Activated CD4-positive, alpha-beta T cell treated with anti-CD3 and anti-CD28 coated beads, Interleukin-2, Interleukin-4, amounts not matched to agents 100 ng/mL and 50 ng/mL, durations not matched to agents 16 hours and 8 hours (primary cell): ENCODE measurements at regions not wholly inside any gene's neighbourhood (a gene's known extent, or its start where the extent isn't known, plus 50 kb on each side); places are given as distances from the start of the nearest gene placed in this dataset.
"Not testable (repeated sequence)": the region's sequence is repeated elsewhere in the genome, so short reads cannot be mapped to it uniquely, and the experiment has no call there.

ENCODE experiments used
- DNase-seq: peaks from one replicate; pipeline ENCODE4 v3.0.0-alpha.2; 2020; ENCODE audit warnings: low spot score

GRCh38 chr4:126976850-126977632 is 655.7 kb upstream of the INTU start:
- DNase-seq, result no peak

GRCh38 chr4:126986005-126986404 is 646.8 kb upstream of the INTU start:
- no peak for DNase-seq

DNA sequence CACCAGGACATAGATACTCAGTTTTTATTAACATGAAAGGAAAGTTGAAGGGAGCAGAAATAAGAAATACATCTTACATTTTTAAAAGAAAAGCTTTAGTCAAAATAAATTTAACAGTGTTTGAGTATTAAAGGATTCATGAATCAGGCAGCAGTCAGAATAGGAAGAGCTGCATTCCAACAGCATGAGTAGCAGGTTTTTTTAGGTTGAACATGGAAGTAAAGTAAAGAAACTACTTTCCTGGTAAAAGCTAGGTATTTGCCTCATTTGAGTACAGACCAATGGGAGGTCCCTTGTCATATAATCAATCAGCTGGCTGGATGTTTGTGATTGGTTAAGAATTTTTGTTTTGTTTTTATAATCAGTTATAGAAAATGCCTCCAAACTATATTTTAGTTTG is 645.9 kb upstream of the INTU start:
- DNase-seq, result no peak

DNA sequence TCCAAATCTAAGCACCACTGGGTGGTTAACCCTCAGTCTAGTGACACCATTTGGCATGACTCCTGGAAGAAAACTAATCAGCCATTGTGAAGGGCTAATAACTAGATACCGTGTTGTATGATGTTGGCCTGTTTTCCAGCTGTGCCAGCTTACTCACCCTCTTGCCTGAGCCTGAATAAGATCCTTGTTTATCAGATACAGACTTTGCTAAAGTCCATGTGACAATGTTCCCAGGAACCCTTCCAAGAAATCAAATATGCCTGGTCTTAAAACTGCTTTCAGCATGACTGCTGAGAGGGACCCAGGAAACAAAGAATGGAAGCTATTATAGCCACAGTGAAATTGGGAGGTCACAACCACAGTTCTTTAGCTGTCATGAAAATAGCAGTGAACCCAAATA is 640.8 kb upstream of the INTU start:
- DNase-seq, result no peak

- DNase-seq, result no peak
These were observed 639.8 kb upstream of the INTU start for GRCh38 chr4:126992910-126993309.

DNA sequence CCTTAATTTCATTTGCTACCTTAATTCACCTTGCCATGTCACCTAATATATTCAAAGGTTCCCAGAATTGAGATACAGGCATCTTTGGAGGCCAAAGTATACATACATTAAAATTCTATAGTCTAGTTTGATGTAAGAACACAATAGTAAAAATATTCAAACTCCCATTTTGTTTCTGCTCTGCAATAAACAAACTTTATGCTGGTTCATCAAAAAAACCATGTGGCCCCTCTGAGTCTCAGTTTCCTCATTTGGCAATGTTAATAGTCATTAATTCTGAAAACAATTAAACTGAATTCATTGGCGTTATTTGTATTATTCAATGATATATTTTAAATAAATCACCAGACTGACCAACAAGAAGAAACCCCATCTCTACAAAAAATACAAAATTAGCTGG is 639.4 kb upstream of the INTU start:
- DNase-seq, result no peak

DNA sequence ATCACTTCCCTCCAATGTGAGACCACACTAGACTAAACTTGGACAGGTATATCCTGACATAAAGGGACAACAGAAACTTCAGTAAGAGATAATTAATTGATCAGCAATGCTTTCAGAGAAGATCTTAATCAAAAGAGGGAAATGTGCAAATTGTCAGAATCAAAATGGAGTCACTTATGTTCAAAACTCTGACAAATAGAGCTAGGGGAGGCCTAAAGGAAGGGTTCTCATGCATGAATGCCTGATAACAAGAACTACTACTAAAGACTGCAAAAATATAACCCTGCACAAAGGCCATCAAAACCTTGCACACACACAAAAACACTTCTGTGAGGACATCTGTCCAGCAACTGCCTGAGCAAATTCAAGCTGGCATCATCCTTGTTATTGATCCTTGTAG is 637.5 kb upstream of the INTU start:
- DNase-seq, result no peak

GRCh38 chr4:127000110-127000509 is 632.6 kb upstream of the INTU start:
- no peak for DNase-seq

GRCh38 chr4:127000846-127001245 is 631.9 kb upstream of the INTU start:
- DNase-seq, result no peak

- DNase-seq, result no peak
These were observed 630.8 kb upstream of the INTU start for GRCh38 chr4:127001933-127002332.

GRCh38 chr4:127006446-127006877 is 626.3 kb upstream of the INTU start:
- DNase-seq, result no peak

DNA sequence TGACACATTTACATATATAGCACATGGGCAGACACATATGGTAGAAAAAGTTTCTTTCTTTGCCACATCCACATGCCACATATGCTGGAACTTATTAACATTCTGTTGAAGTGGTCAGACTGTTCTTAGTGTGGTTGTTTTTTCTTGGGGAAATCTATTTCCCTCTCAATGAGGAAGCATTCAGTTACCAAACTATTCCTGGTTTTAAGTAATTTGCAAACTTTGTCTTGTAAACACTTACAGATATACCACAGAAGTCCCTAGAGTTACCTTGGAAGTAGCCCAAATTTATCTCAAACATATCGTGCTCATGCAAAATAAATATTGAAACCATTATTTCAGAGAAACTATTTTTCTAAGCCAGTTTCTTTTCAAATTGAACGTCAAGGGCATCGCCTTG is 625.5 kb upstream of the INTU start:
- no peak for DNase-seq

- no peak for DNase-seq
These were observed 620.2 kb upstream of the INTU start for GRCh38 chr4:127012549-127012948.

DNA sequence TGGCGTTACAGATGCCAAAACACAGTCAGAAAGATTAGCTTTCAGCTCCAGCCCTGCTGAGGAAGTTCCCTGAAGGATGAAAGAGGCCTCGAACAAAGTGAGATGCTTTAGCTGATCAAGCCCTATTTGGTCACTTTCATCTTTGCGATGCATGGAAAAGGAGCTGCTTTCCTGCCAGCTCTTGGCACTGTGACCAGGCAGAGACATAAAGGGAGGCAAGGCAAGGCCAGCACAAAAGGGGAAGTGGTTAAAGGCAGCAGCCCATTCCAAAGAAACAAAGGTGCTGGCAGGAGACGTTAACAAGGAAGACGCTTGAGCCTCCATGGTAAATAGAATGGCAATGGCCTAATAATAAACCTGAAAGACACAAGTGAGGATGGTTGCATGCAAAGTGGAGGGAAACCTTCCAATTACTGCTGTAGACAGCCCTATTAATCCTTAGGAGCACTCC is 617.1 kb upstream of the INTU start:
- DNase-seq, result no peak

GRCh38 chr4:127018381-127018780 is 614.4 kb upstream of the INTU start:
- no peak for DNase-seq

GRCh38 chr4:127020831-127021230 is 611.9 kb upstream of the INTU start:
- DNase-seq, result not testable (repeated sequence)

- DNase-seq, result no peak
These were observed 596.5 kb upstream of the INTU start for GRCh38 chr4:127036296-127036695.

GRCh38 chr4:127045861-127046260 is 586.9 kb upstream of the INTU start:
- DNase-seq, result no peak

DNA sequence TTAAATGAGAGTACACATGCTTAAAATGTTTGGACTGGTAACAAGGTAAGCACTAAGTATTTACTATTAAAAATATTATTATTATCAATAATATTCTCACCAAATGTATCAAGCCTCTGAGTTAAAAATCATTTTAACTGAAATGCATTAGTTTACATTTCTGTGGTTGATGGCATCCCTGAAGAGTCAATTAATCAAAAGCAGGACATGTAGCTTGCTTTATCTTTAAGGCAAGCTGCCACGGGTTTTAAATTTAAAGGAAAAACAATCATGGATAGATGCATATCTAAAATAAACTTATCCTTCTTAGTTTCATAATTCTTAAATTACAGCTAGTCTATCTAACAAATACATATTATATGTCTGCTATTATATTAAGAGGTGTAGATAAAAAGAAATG is 584.8 kb upstream of the INTU start:
- DNase-seq, result no peak

DNA sequence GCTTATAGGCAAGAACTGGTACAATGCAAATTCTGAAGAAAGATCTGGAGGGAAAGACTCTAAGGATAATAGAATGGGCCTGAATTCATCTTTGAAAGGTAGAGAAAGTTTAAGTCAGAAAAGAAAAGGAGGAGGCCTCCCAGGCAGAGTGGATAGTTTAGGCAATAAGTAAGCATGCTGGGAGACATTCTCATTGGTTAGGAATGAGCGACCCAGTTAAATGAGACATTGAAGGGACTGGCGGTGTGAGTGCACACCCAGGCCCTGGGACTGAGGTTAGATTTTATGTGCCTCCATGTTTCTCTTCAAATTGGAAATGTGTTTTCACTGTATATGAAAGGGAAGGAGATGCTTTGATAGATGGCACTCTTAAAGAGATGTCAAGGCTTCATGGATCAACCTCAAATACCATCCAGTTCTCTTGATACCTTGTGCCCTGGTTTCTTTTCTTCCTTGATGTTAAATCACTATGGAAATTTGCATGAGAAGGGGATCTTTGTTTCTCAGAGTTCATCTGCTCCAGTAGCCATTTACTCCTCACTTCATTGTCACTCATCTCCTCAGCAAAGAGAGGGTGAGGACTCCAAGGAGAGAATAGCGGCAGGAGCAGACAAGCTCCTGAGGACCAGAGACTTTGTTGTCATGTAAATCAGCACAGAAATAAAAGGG is 584.2 kb upstream of the INTU start:
- DNase-seq, result no peak

- no peak for DNase-seq
These were observed 583.2 kb upstream of the INTU start for GRCh38 chr4:127049526-127049925.

DNA sequence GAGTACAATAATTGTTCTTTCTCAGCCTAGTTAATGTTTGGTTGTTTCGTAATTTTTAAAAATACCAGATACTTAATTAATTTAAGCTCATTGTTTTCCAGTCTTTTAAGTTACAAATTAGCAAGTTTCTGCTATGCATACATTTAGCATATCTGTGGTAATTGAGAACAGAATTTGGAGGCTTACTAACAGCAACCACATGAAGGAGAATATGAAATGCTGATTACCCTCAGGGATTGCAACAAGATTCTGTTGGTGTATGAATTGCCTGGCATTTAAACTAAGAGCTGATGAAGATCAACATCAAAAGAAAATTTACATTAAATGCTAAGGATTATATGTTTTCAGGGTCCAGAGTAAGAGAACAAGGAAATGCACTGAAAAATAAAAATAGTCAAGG is 580.0 kb upstream of the INTU start:
- DNase-seq, result no peak

- DNase-seq, result no peak
These were observed 577.4 kb upstream of the INTU start for GRCh38 chr4:127055357-127055756.

DNA sequence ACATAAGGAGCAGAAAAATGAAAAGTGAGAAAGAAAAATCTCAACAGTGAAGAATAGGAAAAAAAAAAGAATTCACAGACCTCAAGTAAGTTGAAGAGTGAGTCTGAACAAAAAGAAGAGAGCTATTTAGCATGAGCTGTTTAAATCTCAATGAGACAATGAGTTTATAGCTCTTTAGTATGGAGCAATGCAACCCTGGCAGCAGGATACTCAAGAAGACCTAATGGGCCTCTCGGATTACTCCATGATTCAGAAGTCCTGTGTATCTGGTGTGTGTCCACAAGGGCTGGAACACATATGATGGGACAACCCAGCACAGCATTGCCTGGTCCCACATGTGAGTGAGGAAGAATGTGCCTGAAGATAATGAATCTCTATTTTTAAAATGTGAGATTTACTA is 563.1 kb upstream of the INTU start:
- no peak for DNase-seq
